ENCODE measurements at regions not wholly inside any gene's neighbourhood (a gene's known extent, or its start where the extent isn't known, plus 50 kb on each side); places are given as distances from the start of the nearest gene placed in this dataset.

- Mint-ChIP-seq H3K4me3 (no peak overlapping the region), H3K36me3 (no peaks in the 10 kb centered on the region), H3K27me3 (ENCODE audit: low read depth) (no peaks in the 10 kb centered on the region), H3K4me1 (peaks cover 7% of the 10 kb centered on the region), H3K9me3 (no peaks in the 10 kb centered on the region), H3K27ac (no peak overlapping the region)
- DNase-seq (ENCODE audit: low spot score in 2 of 2, unreplicated experiment in 2 of 2) = no peak
- no peak for TF ChIP-seq CTCF (IDR thresholded peaks at IDR 0.05; ENCODE audit: unreplicated experiment)
Measured at GRCh38 chr7:86970547-86970946, 88.9 kb downstream of the ELAPOR2 start.

GRCh38 chr7:86969865-86970264, 89.6 kb downstream of the ELAPOR2 start:
- Mint-ChIP-seq H3K27me3 (ENCODE audit: low read depth) (no peaks in the 10 kb centered on the region), H3K4me1 (peaks cover 14% of the 10 kb centered on the region), H3K27ac (no peak overlapping the region), H3K9me3 (no peaks in the 10 kb centered on the region), H3K4me3 (no peak overlapping the region), H3K36me3 (no peaks in the 10 kb centered on the region)
- no peak for DNase-seq (ENCODE audit: low spot score in 2 of 2, unreplicated experiment in 2 of 2)
- no peak for TF ChIP-seq CTCF (IDR thresholded peaks at IDR 0.05; ENCODE audit: unreplicated experiment)

GRCh38 chr7:86968618-86969017, 90.8 kb downstream of the ELAPOR2 start:
- Mint-ChIP-seq H3K36me3 (no peaks in the 10 kb centered on the region), H3K27me3 (ENCODE audit: low read depth) (no peaks in the 10 kb centered on the region), H3K4me3 (no peak overlapping the region), H3K9me3 (no peaks in the 10 kb centered on the region), H3K4me1 (peaks cover 22% of the 10 kb centered on the region), H3K27ac (no peak overlapping the region)
- no peak for DNase-seq (ENCODE audit: low spot score in 2 of 2, unreplicated experiment in 2 of 2)
- no peak for TF ChIP-seq CTCF (IDR thresholded peaks at IDR 0.05; ENCODE audit: unreplicated experiment)

- no peak overlapping the region for H3K4me3 Mint-ChIP-seq
- H3K27ac Mint-ChIP-seq = no peak overlapping the region
- peaks cover 34% of the 10 kb centered on the region for H3K4me1 Mint-ChIP-seq
- no peaks in the 10 kb centered on the region for H3K27me3 Mint-ChIP-seq (ENCODE audit: low read depth)
- DNase-seq (ENCODE audit: low spot score in 2 of 2, unreplicated experiment in 2 of 2) = no peak
- no peaks in the 10 kb centered on the region for H3K36me3 Mint-ChIP-seq
- H3K9me3 Mint-ChIP-seq = no peaks in the 10 kb centered on the region
- no peak for TF ChIP-seq CTCF (IDR thresholded peaks at IDR 0.05; ENCODE audit: unreplicated experiment)
Measured at GRCh38 chr7:86966916-86967315, 92.5 kb downstream of the ELAPOR2 start.

- Mint-ChIP-seq H3K4me1 (peaks cover 40% of the 10 kb centered on the region), H3K36me3 (no peaks in the 10 kb centered on the region), H3K4me3 (no peak overlapping the region), H3K9me3 (no peaks in the 10 kb centered on the region), H3K27ac (no peak overlapping the region), H3K27me3 (ENCODE audit: low read depth) (no peaks in the 10 kb centered on the region)
- no peak for TF ChIP-seq CTCF (IDR thresholded peaks at IDR 0.05; ENCODE audit: unreplicated experiment)
- DNase-seq (ENCODE audit: low spot score in 2 of 2, unreplicated experiment in 2 of 2) = no peak
Measured at GRCh38 chr7:86965727-86966120, 93.7 kb downstream of the ELAPOR2 start.

Data from mesothelial cell of epicardium (in vitro differentiated cells).